Retinal pigment epithelial cell (primary cell): ENCODE measurements at regions not wholly inside any gene's neighbourhood (a gene's known extent, or its start where the extent isn't known, plus 50 kb on each side); places are given as distances from the start of the nearest gene placed in this dataset.

Experiments used
- DNase-seq: peaks from one replicate; pipeline ENCODE4 v3.0.0-alpha.2; 2010; ENCODE audit warnings: low read depth
- H3K4me3 ChIP-seq: 2 replicates; pipeline ENCODE4 v1.5.1; 2011; ENCODE audit warnings: mild to moderate bottlenecking, low read length, control low read depth, moderate library complexity
- CTCF ChIP-seq: conservative IDR thresholded peaks from 2 replicates; pipeline ENCODE4 v1.5.1; 2011; ENCODE audit warnings: low read depth, low read length, control low read depth, inconsistent platforms

- DNase-seq: no peak
- TF ChIP-seq CTCF: no peak
- H3K4me3 ChIP-seq: no peak overlapping the region
Observed at GRCh38 chr2:12988279-12988678, 271.5 kb downstream of the TRIB2 start.

GRCh38 chr2:12990523-12990922, 273.8 kb downstream of the TRIB2 start:
- no peak for DNase-seq
- peak; percentile 44 for TF ChIP-seq CTCF
- H3K4me3 ChIP-seq: no peak overlapping the region

- no peak for DNase-seq
- TF ChIP-seq CTCF: no peak
- H3K4me3 ChIP-seq: no peak overlapping the region
Observed at GRCh38 chr2:12998685-12999084, 281.9 kb downstream of the TRIB2 start.

- DNase-seq: peak; percentile 60
- TF ChIP-seq CTCF: no peak
- no peak overlapping the region for H3K4me3 ChIP-seq
Observed at GRCh38 chr2:13000664-13001363, 284.1 kb downstream of the TRIB2 start.

GRCh38 chr2:13001408-13001807, 284.7 kb downstream of the TRIB2 start:
- DNase-seq: no peak
- TF ChIP-seq CTCF: no peak
- no peak overlapping the region for H3K4me3 ChIP-seq

- no peak for TF ChIP-seq CTCF
- no peak overlapping the region for H3K4me3 ChIP-seq
- no peak for DNase-seq
Observed at GRCh38 chr2:13002536-13003331, 286.0 kb downstream of the TRIB2 start.

GRCh38 chr2:13003500-13003899, 286.8 kb downstream of the TRIB2 start:
- H3K4me3 ChIP-seq: no peak overlapping the region
- TF ChIP-seq CTCF: no peak
- DNase-seq: no peak
